ENCODE measurements at regions not wholly inside any gene's neighbourhood (a gene's known extent, or its start where the extent isn't known, plus 50 kb on each side); places are given as distances from the start of the nearest gene placed in this dataset.

GRCh38 chr11:62048100-62048499, 75.7 kb upstream of the INCENP start:
- no peak for DNase-seq
- Histone ChIP-seq H3K36me3 (replicated peaks; ENCODE audit: control insufficient read depth, insufficient read depth, low read length) (no peaks in the 10 kb centered on the region), H3K4me3 (ENCODE audit: insufficient read depth, low read depth, low read length) (no peak overlapping the region), H3K27me3 (ENCODE audit: control insufficient read depth, insufficient read depth, low read length) (no peaks in the 10 kb centered on the region)

GRCh38 chr11:62046568-62047100, 77.2 kb upstream of the INCENP start:
- Histone ChIP-seq H3K36me3 (replicated peaks; ENCODE audit: control insufficient read depth, insufficient read depth, low read length) (no peaks in the 10 kb centered on the region), H3K27me3 (ENCODE audit: control insufficient read depth, insufficient read depth, low read length) (no peaks in the 10 kb centered on the region), H3K4me3 (ENCODE audit: insufficient read depth, low read depth, low read length) (no peak overlapping the region)
- DNase-seq = no peak

- no peaks in the 10 kb centered on the region for H3K36me3 ChIP-seq (replicated peaks; ENCODE audit: control insufficient read depth, insufficient read depth, low read length)
- H3K27me3 ChIP-seq (ENCODE audit: control insufficient read depth, insufficient read depth, low read length) = no peaks in the 10 kb centered on the region
- H3K4me3 ChIP-seq (ENCODE audit: insufficient read depth, low read depth, low read length) = no peak overlapping the region
- DNase-seq = no peak
Measured at GRCh38 chr11:62044639-62045121, 77.2 kb upstream of the FTH1 start.

- Histone ChIP-seq H3K4me3 (ENCODE audit: insufficient read depth, low read depth, low read length) (no peak overlapping the region), H3K36me3 (replicated peaks; ENCODE audit: control insufficient read depth, insufficient read depth, low read length) (no peaks in the 10 kb centered on the region), H3K27me3 (ENCODE audit: control insufficient read depth, insufficient read depth, low read length) (no peaks in the 10 kb centered on the region)
- DNase-seq = no peak
Measured at GRCh38 chr11:62035293-62035692, 67.9 kb upstream of the FTH1 start.

- DNase-seq = no peak
- no peaks in the 10 kb centered on the region for H3K27me3 ChIP-seq (ENCODE audit: control insufficient read depth, insufficient read depth, low read length)
- no peak overlapping the region for H3K4me3 ChIP-seq (ENCODE audit: insufficient read depth, low read depth, low read length)
- no peaks in the 10 kb centered on the region for H3K36me3 ChIP-seq (replicated peaks; ENCODE audit: control insufficient read depth, insufficient read depth, low read length)
Measured at GRCh38 chr11:62034036-62034338, 66.6 kb upstream of the FTH1 start.

GRCh38 chr11:62033191-62034035, 66.0 kb upstream of the FTH1 start:
- no peak overlapping the region for H3K4me3 ChIP-seq (ENCODE audit: insufficient read depth, low read depth, low read length)
- no peaks in the 10 kb centered on the region for H3K27me3 ChIP-seq (ENCODE audit: control insufficient read depth, insufficient read depth, low read length)
- no peaks in the 10 kb centered on the region for H3K36me3 ChIP-seq (replicated peaks; ENCODE audit: control insufficient read depth, insufficient read depth, low read length)
- no peak for DNase-seq

- no peaks in the 10 kb centered on the region for H3K36me3 ChIP-seq (replicated peaks; ENCODE audit: control insufficient read depth, insufficient read depth, low read length)
- peak; percentile 64 for DNase-seq
Measured at GRCh38 chr11:62030071-62030684, 62.7 kb upstream of the FTH1 start.

GRCh38 chr11:62026739-62027370, 59.4 kb upstream of the FTH1 start:
- no peaks in the 10 kb centered on the region for H3K36me3 ChIP-seq (replicated peaks; ENCODE audit: control insufficient read depth, insufficient read depth, low read length)
- DNase-seq = no peak
- H3K27me3 ChIP-seq (ENCODE audit: control insufficient read depth, insufficient read depth, low read length) = no peaks in the 10 kb centered on the region
- no peak overlapping the region for H3K4me3 ChIP-seq (ENCODE audit: insufficient read depth, low read depth, low read length)

More at GRCh38 chr11:62030071-62030684, 62.7 kb upstream of the FTH1 start:
- no peak overlapping the region for H3K4me3 ChIP-seq (ENCODE audit: insufficient read depth, low read depth, low read length)
- no peaks in the 10 kb centered on the region for H3K27me3 ChIP-seq (ENCODE audit: control insufficient read depth, insufficient read depth, low read length)

GRCh38 chr11:62025487-62026105, 58.2 kb upstream of the FTH1 start:
- Histone ChIP-seq H3K36me3 (replicated peaks; ENCODE audit: control insufficient read depth, insufficient read depth, low read length) (no peaks in the 10 kb centered on the region), H3K27me3 (ENCODE audit: control insufficient read depth, insufficient read depth, low read length) (no peaks in the 10 kb centered on the region), H3K4me3 (ENCODE audit: insufficient read depth, low read depth, low read length) (no peak overlapping the region)
- DNase-seq = no peak

- Histone ChIP-seq H3K4me3 (ENCODE audit: insufficient read depth, low read depth, low read length) (no peak overlapping the region), H3K36me3 (replicated peaks; ENCODE audit: control insufficient read depth, insufficient read depth, low read length) (no peaks in the 10 kb centered on the region), H3K27me3 (ENCODE audit: control insufficient read depth, insufficient read depth, low read length) (no peaks in the 10 kb centered on the region)
- DNase-seq = no peak
Measured at GRCh38 chr11:62024936-62025486, 57.6 kb upstream of the FTH1 start.

- H3K36me3 ChIP-seq (replicated peaks; ENCODE audit: control insufficient read depth, insufficient read depth, low read length) = no peaks in the 10 kb centered on the region
- no peak for DNase-seq
- H3K27me3 ChIP-seq (ENCODE audit: control insufficient read depth, insufficient read depth, low read length) = no peaks in the 10 kb centered on the region
- H3K4me3 ChIP-seq (ENCODE audit: insufficient read depth, low read depth, low read length) = no peak overlapping the region
Measured at GRCh38 chr11:62022211-62022610, 54.8 kb upstream of the FTH1 start.

GRCh38 chr11:62020661-62021060, 53.2 kb upstream of the FTH1 start:
- H3K27me3 ChIP-seq (ENCODE audit: control insufficient read depth, insufficient read depth, low read length) = no peaks in the 10 kb centered on the region
- H3K4me3 ChIP-seq (ENCODE audit: insufficient read depth, low read depth, low read length) = no peak overlapping the region
- no peak for DNase-seq
- H3K36me3 ChIP-seq (replicated peaks; ENCODE audit: control insufficient read depth, insufficient read depth, low read length) = no peaks in the 10 kb centered on the region

- Histone ChIP-seq H3K4me3 (ENCODE audit: insufficient read depth, low read depth, low read length) (no peak overlapping the region), H3K36me3 (replicated peaks; ENCODE audit: control insufficient read depth, insufficient read depth, low read length) (no peaks in the 10 kb centered on the region), H3K27me3 (ENCODE audit: control insufficient read depth, insufficient read depth, low read length) (no peaks in the 10 kb centered on the region)
- no peak for DNase-seq
Measured at GRCh38 chr11:62018981-62019664, 51.7 kb upstream of the FTH1 start.
